ENCODE measurements at regions not wholly inside any gene's neighbourhood (a gene's known extent, or its start where the extent isn't known, plus 50 kb on each side); places are given as distances from the start of the nearest gene placed in this dataset.
"Not testable (repeated sequence)": the region's sequence is repeated elsewhere in the genome, so short reads cannot be mapped to it uniquely, and the experiment has no call there.

DNA sequence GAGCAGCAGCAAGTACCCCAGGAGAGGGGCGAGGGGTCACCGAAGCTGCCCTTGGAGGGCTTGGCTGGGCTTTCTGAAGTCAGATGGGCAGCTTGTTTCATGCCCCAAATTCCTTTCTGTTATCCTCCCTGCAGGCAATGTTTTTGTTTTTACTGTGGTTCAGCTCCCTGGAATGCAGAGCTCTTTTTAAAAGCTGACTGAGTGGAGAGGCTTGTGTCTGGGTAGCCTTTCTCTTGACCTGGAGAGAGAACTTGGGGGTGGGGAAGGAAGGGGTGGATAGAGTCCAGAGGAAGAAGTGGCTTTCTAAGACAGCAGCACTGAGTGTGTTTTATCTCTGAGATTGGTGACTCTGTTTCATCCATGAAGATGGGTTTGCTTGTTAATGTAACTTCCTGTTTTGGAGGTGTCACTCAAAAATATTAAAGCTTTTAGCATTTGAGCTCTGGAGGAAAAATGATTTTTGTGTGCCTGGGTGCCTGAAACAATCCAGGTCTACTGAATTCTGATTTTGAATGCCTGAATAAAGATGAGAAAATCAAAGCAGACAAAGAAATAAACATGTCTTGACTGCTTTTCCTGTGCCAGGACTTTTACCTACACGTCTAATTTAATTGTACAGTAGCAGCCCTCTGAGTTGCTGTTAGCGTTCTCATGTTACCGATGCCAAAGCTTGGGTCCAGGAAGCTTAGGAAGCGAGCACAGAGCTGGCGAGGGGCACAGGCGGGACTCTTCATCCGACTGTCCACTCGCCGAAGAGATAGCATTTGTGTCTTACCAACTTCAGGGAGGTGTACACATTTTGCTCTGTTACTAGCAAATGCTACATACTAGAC is 78.2 kb upstream of the EEF1E1 start:
- DNase-seq (ENCODE audit: low read depth in 2 of 2), result no peak

GRCh38 chr6:8177721-8178120 is 75.4 kb upstream of the EEF1E1 start:
- DNase-seq (ENCODE audit: low read depth in 2 of 2), result no peak

DNA sequence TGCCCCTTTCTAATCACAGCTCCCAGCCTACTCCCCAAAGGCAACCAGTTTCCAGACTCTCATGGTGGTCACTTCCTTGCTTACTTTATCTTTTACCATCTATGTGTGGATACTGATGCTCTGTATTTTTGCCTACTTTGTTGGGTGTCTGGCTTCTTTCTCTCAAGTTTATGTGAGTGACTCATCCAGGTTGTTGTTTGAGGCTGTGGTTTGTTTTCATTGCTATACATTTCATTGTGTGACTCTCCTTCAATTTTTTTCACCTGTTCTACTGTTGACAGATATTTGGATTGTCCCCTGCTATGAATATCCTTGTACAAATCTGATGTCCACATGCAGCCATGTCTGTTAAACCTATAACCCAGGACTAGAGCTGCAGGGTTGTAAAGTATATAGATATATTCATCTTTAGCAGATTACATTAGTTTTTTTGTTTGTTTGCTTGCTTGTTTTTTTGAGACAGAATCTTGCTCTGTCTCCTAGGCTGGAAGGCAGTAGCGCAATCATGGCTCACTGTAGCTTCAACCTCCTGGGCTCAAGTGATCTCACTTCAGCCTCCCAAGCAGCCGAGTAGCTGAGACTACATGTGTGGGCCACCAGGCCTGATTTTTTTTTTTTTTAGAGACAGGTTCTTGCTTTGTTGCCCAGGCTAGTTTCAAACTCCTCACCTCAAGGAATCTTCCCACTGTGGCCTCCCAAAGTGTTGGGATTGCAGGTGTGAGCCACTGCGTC is 72.9 kb upstream of the EEF1E1 start:
- DNase-seq (ENCODE audit: low read depth in 2 of 2), result no peak

- no peak for DNase-seq (ENCODE audit: low read depth in 2 of 2)
These were observed 72.2 kb upstream of the EEF1E1 start for GRCh38 chr6:8174571-8174970.

DNA sequence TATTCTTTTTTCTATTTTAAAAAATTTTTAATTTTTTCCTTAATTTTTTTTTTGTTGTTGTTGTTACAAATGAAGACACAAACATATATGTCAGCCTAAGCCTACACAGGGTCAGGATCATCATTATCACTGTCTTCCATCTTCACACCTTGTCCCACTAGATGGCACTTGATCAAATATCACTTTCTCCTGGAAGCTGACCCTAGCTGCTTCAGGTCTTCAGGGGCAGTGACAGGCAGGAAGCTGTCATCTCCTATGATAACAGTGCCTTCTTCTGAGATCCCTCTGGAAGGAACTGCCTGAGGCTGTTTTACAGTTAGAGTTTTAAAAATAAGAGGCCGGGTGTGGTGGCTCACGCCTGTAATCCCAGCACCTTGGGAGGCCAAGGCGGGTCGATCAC is 70.2 kb upstream of the EEF1E1 start:
- DNase-seq (ENCODE audit: low read depth in 2 of 2), result no peak

DNA sequence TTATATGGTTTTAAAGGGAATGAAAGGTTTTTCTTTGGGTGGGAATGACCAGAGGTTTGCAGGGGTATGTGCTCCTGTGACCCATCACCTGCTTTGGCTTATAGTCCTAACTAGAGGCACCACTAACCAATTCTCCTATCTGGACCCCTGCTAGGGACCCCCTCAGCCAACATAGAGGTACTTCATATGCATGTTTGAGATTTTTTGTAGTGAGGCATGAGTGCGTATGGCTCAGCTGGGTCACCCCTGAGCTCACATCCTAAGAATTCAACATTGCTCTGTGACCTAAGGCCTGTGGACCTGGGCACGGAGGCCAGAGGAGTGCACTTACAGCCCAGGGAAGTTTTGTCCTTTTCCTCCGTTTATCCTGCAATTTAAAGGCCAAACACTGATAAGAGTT is 68.4 kb upstream of the EEF1E1 start:
- no peak for DNase-seq (ENCODE audit: low read depth in 2 of 2)

DNA sequence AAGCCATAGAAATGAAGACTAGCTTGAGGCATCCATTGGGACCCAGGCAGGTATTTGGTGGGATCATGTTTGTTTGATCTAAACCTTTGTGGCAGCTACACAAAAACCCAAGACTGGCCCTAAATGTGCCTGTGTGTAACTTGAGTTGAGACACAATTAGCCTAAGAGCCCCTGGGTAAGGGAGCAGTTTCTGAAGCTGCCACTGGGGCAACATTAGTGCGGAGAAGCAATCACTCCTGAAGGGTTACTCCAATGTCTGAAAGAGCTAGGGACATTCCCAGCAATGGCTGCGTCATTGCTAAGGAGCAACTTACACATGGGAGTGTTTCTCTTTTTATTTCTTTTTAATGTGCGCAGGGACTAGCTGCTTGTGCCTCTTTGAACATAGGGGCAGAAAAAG is 67.9 kb upstream of the EEF1E1 start:
- DNase-seq (ENCODE audit: low read depth in 2 of 2), result no peak

DNA sequence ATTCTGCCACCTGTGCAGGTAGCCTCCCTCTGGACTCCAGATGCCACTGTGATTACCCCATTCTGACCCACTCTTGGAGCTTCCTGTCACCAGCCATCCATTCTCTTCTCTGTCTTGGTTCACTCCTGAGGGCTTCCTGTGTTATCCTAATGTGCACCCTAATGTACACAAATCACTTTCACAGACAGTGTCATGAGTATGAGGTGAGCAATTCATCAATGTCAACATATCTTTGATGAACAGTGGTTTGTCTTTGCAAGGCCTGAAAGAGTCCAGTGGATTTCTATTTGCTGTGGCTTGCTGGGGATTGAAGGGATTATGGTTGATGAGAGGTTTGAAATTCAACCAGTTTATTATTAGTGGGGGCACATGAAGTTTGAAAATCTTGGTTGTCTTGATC is 63.8 kb upstream of the EEF1E1 start:
- DNase-seq (ENCODE audit: low read depth in 2 of 2), result no peak

DNA sequence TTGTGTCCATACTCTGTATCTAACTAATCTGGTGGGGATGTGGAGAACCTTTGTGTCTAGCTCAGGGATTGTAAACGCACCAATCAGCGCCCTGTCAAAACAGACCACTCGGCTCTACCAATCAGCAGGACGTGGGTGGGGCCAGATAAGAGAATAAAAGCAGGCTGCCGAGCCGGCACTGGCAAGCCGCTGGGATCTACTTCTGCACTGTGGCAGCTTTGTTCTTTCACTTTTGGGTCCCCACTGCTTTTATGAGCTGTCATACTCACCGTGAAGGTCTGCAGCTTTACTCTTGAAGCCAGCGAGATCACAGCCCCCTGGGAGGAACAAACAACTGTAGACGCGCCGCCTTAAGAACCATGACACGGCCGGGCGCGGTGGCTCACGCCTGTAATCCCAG is 62.7 kb upstream of the EEF1E1 start:
- not testable (repeated sequence) for DNase-seq (ENCODE audit: low read depth in 2 of 2)

GRCh38 chr6:8164281-8164680 is 61.9 kb upstream of the EEF1E1 start:
- DNase-seq (ENCODE audit: low read depth in 2 of 2), result not testable (repeated sequence)

DNA sequence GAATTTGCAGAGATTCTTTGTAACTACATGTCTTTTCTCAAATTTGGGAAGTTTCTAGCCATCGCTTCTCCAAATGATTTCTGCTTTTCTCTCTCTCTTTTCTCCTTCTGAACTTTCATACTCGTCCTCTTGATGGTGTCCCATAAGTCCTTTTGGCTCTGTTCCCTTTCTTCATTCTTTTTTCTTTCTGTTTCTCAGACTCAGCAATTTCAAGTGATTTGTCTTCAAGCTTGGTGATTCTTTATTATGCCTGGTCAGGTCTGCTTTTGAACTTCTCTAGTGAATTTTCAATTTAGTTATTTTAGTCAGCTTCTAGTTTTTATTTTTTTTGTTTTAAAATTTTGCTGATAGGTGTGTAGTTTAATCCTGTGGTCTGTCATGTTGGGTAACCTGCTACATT is 57.6 kb upstream of the EEF1E1 start:
- DNase-seq (ENCODE audit: low read depth in 2 of 2), result no peak

- no peak for DNase-seq (ENCODE audit: low read depth in 2 of 2)
These were observed 55.5 kb upstream of the EEF1E1 start for GRCh38 chr6:8157839-8158238.

GRCh38 chr6:8155259-8156012 is 53.1 kb upstream of the EEF1E1 start:
- no peak for DNase-seq (ENCODE audit: low read depth in 2 of 2)

Data from dermis microvascular lymphatic vessel endothelial cell (primary cell).